Tibial nerve (tissue), 4 donors: ENCODE measurements at regions not wholly inside any gene's neighbourhood (a gene's known extent, or its start where the extent isn't known, plus 50 kb on each side); places are given as distances from the start of the nearest gene placed in this dataset.

Experiments
- DNase-seq, 2 donors: peaks; one replicate each; pipeline ENCODE4 v3.0.0-alpha.2; 2019; ENCODE audit warnings: low spot score in 2 of 2
- H3K27ac ChIP-seq, 4 donors: fragments of 200-600 bp; sonication (generic) in 3 of 4; one replicate each; pipeline ENCODE4 v1.5.1; 2017 to 2019; ENCODE audit warnings: mild to moderate bottlenecking in 1 of 4
- H3K27me3 ChIP-seq, 2 donors: fragments of 200-600 bp; sonication (generic) in 1 of 2; one replicate each; pipeline versions ENCODE4 v1.5.1 to v1.6.0; 2017 to 2019
- H3K36me3 ChIP-seq, 3 donors: fragments of 200-600 bp; sonication (generic); one replicate each; pipeline ENCODE4 v1.5.1; 2018 to 2019
- H3K4me1 ChIP-seq, 4 donors: fragments of 200-600 bp; sonication (generic) in 3 of 4; one replicate each; pipeline ENCODE4 v1.5.1; 2017 to 2019
- H3K4me3 ChIP-seq, 4 donors: fragments of 200-600 bp; sonication (generic) in 3 of 4; one replicate each; pipeline ENCODE4 v1.5.1; 2017 to 2019; ENCODE audit warnings: mild to moderate bottlenecking in 1 of 4, moderate library complexity in 1 of 4
- H3K9me3 ChIP-seq, 4 donors: fragments of 200-600 bp; sonication (generic) in 3 of 4; one replicate each; pipeline ENCODE4 v1.5.1; 2017 to 2019
- EP300 ChIP-seq, 2 donors: sonication (generic); formaldehyde crosslinking; IDR thresholded peaks; one replicate each; pipeline ENCODE4 v1.6.1; 2017; ENCODE audit warnings: antibody characterized with exemption in 2 of 2, mild to moderate bottlenecking in 1 of 2
- POLR2A ChIP-seq, 2 donors: fragments of 450-650 bp; IDR thresholded peaks; one replicate each; pipeline ENCODE4 v1.6.1; 2017; ENCODE audit warnings: antibody characterized with exemption in 2 of 2, mild to moderate bottlenecking in 2 of 2, moderate library complexity in 2 of 2
- WGBS, 2 donors: methylation state at CpG; one replicate each; pipeline ENCODE4 v1.1.5; 2018; 5-methylcytosine and 5-hydroxymethylcytosine counted together
- TF ChIP-seq, protein P1 (sequence below), 5 experiments: fragments of 200-600 bp in 3 of 5; fragments of 450-650 bp in 2 of 5; sonication (generic) in 3 of 5; IDR thresholded peaks; one replicate each; pipeline ENCODE4 v1.5.1; 2016 to 2019; ENCODE audit warnings: antibody characterized with exemption in 5 of 5, mild to moderate bottlenecking in 3 of 5, moderate library complexity in 2 of 5

DNA sequence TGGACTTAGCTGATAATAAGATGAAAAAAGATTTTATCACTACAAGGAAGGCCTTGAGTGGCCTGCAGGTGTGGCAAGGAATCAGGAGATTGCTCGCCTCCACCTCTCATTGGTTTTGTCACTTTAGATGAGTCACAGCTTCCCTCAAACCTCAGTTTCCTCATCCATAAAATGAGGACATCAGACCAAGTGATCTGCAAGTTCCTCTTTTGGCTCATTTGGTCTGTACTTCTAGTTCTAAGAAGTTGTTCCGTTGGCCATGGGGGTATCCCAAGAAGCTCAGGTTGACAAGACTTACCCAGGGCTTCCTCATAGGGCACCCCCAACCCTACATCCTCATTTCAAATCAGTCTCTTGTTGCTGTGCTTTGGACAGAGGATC, 254.1 kb downstream of the UACA start:
- no peak for DNase-seq
- no peaks in the 10 kb centered on the region for H3K27me3 ChIP-seq
- H3K4me1 ChIP-seq, result peaks cover 0 to 19% (median 12%) of the 10 kb centered on the region in 4 donors
- no peaks in the 10 kb centered on the region for H3K36me3 ChIP-seq
- TF ChIP-seq POLR2A (IDR thresholded peaks at IDR 0.05), result no peak
- TF ChIP-seq EP300 (IDR thresholded peaks at IDR 0.05), result peak in 1 of 2 donors; percentile 21
- TF ChIP-seq, protein P1, sequence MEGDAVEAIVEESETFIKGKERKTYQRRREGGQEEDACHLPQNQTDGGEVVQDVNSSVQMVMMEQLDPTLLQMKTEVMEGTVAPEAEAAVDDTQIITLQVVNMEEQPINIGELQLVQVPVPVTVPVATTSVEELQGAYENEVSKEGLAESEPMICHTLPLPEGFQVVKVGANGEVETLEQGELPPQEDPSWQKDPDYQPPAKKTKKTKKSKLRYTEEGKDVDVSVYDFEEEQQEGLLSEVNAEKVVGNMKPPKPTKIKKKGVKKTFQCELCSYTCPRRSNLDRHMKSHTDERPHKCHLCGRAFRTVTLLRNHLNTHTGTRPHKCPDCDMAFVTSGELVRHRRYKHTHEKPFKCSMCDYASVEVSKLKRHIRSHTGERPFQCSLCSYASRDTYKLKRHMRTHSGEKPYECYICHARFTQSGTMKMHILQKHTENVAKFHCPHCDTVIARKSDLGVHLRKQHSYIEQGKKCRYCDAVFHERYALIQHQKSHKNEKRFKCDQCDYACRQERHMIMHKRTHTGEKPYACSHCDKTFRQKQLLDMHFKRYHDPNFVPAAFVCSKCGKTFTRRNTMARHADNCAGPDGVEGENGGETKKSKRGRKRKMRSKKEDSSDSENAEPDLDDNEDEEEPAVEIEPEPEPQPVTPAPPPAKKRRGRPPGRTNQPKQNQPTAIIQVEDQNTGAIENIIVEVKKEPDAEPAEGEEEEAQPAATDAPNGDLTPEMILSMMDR (IDR thresholded peaks at IDR 0.05), result no peak
- H3K9me3 ChIP-seq, result peaks cover 0 to 30% (median 8%) of the 10 kb centered on the region in 4 donors
- 78 to 86% methylated on average over 2 of the region's 2 CpGs for WGBS, 2 donors
- no peak overlapping the region for H3K4me3 ChIP-seq
- H3K27ac ChIP-seq, result no peak overlapping the region

DNA sequence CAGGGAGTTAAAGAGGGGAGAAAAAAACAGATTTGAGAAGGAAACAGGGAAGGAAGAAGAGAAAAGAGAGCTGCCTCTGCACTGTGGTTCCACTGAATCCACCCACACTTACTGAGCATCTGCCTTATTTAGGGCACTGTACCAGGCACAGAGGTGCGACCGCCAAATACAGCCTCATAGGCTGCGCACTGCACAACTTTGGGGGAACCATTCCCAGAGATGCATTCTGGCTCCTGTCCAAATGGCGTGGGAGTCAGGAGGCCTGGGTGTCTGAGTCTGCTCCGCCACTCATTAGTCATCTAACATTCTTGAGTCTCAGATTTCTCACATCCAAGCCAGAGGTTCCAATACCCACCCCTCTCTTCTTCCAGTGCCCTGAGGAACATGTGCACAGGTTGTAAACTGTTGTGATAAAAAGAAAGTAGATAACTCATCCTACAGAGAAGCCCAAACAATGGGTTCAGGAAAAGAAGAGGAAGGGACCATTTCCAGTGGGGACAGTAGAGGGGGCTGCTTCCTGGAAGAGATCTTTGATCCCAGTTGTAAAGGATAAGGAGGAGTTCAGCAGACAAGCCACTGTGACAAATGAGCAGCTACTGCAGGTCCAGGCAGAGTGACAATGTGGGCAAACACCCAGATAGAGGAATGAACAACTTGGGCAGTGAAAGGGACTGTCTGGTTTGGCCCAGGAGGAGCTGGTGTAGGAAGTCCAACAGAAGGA, 254.6 kb downstream of the UACA start:
- no peak for DNase-seq
- no peaks in the 10 kb centered on the region for H3K27me3 ChIP-seq
- H3K4me1 ChIP-seq, result peaks cover 0 to 24% (median 18%) of the 10 kb centered on the region in 4 donors
- H3K27ac ChIP-seq, result no peak overlapping the region
- peaks cover 0 to 30% (median 8%) of the 10 kb centered on the region in 4 donors for H3K9me3 ChIP-seq
- 49 to 59% methylated on average over 5 of the region's 5 CpGs for WGBS, 2 donors
- H3K4me3 ChIP-seq, result no peak overlapping the region
- H3K36me3 ChIP-seq, result no peaks in the 10 kb centered on the region
- TF ChIP-seq EP300 (IDR thresholded peaks at IDR 0.05), result no peak
- TF ChIP-seq, protein P1 (IDR thresholded peaks at IDR 0.05), result no peak

DNA sequence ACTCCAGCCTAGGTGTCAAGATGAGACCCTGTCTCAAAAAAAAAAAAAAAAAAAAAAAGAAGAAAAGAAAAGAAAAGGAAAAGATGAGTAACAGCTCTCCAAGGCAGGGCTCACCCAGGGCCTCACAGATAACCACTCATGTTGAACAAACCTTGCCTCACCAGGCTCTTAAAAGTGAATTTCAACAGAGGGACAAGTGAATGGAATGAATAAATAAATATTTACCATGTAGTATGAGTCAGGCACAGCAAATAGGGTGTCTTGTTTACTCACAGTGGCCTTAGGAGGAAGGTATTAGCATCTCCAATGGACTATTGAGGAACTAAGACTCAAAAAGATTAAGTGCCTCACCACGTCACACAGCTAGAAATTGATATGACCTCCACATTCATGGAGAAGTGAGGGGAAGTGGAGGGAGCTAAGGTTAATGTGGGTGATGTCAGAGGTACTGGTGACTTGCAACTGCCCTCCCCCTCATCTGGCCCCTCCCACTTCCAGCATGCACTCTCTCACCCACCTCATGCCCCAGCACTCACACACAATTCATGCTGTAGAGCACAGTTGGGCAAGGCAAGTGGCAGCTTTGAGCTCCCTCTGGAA, 255.5 kb downstream of the UACA start:
- H3K27ac ChIP-seq, result no peak overlapping the region
- peaks cover 0 to 31% (median 23%) of the 10 kb centered on the region in 4 donors for H3K4me1 ChIP-seq
- no peak for DNase-seq
- no peaks in the 10 kb centered on the region for H3K27me3 ChIP-seq
- no peaks in the 10 kb centered on the region for H3K36me3 ChIP-seq
- peaks cover 0 to 30% (median 8%) of the 10 kb centered on the region in 4 donors for H3K9me3 ChIP-seq
- no peak for TF ChIP-seq EP300 (IDR thresholded peaks at IDR 0.05)
- no peak for TF ChIP-seq POLR2A (IDR thresholded peaks at IDR 0.05)
- TF ChIP-seq, protein P1 (IDR thresholded peaks at IDR 0.05), result no peak
- no peak overlapping the region for H3K4me3 ChIP-seq
- 80 to 100% methylated on average over 1 of the region's 1 CpG for WGBS, 2 donors

DNA sequence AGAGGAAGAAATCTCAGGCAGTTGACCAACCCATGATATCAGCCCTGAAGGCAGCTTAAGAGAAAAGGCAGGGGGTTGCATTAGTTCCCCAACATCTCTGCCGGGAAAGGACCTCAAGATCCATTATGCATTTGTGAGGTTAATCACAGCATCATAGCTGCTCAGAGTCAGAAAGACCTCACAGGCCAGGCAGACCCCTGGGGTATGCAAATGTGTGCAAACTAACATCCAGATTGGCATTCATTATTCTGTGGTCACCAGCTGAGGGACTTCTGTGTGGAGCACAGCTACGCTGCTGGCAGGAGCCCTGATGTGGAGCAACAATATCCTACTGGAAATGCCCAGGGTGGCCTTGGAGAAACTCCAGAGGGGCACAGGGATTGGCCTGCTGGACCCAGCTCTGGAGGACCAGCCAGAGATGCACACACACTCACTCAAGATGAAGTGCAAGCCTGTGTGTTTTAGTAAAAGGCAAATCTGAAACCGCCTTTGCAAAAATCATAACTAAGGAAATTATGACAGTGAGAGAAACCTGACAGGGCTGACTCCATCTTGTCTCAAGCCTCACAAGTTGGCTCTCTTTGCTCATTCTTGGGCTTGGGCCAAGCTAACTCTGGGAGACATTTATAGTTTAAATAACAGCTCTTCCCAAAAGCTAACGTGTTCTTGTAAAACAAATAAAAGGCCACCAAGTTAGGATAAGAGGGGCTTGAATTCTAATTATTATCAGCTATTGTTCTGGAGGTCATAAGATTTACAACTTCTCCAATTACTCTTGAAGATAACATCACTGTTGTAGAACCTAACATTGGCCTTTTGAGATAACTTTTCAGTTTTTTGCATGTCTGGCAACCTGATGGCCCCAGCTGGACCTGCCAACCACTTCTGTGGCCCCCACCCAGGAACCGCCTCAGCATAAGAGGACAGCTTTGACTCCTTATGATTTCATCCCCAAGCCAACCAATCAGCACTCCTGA, 257.1 kb downstream of the UACA start:
- peaks cover 0 to 33% (median 23%) of the 10 kb centered on the region in 4 donors for H3K4me1 ChIP-seq
- peaks cover 0 to 18% (median 4%) of the 10 kb centered on the region in 4 donors for H3K9me3 ChIP-seq
- no peak for DNase-seq
- H3K27me3 ChIP-seq, result no peaks in the 10 kb centered on the region
- TF ChIP-seq POLR2A (IDR thresholded peaks at IDR 0.05) (no peak), EP300 (IDR thresholded peaks at IDR 0.05) (no peak)
- TF ChIP-seq, protein P1 (IDR thresholded peaks at IDR 0.05), result no peak
- H3K36me3 ChIP-seq, result no peaks in the 10 kb centered on the region
- no peak overlapping the region for H3K4me3 ChIP-seq
- 70 to 74% methylated on average over 5 of the region's 5 CpGs for WGBS, 2 donors
- no peak overlapping the region for H3K27ac ChIP-seq
